GM18858 (cell line): ENCODE measurements at regions not wholly inside any gene's neighbourhood (a gene's known extent, or its start where the extent isn't known, plus 50 kb on each side); places are given as distances from the start of the nearest gene placed in this dataset.
"Not testable (repeated sequence)": the region's sequence is repeated elsewhere in the genome, so short reads cannot be mapped to it uniquely, and the experiment has no call there.

Experiments used
- ATAC-seq: cut with Tn5 transposase; IDR thresholded peaks from one replicate; pipeline ENCODE4 v1.9.1; 2021; ENCODE audit not compliant: unreplicated experiment

GRCh38 chr14:39558525-39558924 is 126.3 kb upstream of the FBXO33 start:
- ATAC-seq, result no peak

GRCh38 chr14:39555749-39556148 is 123.5 kb upstream of the FBXO33 start:
- no peak for ATAC-seq

GRCh38 chr14:39554576-39554975 is 122.3 kb upstream of the FBXO33 start:
- no peak for ATAC-seq

GRCh38 chr14:39548358-39548757 is 116.1 kb upstream of the FBXO33 start:
- ATAC-seq, result no peak

- no peak for ATAC-seq
These were observed 115.6 kb upstream of the FBXO33 start for GRCh38 chr14:39547845-39548244.

GRCh38 chr14:39505812-39506211 is 73.6 kb upstream of the FBXO33 start:
- ATAC-seq, result no peak

- ATAC-seq, result no peak
These were observed 68.0 kb upstream of the FBXO33 start for GRCh38 chr14:39500253-39500652.

- no peak for ATAC-seq
These were observed 67.3 kb upstream of the FBXO33 start for GRCh38 chr14:39499514-39499913.

- ATAC-seq, result not testable (repeated sequence)
These were observed 65.4 kb upstream of the FBXO33 start for GRCh38 chr14:39497677-39498076.

- ATAC-seq, result no peak
These were observed 60.0 kb upstream of the FBXO33 start for GRCh38 chr14:39492267-39492666.

GRCh38 chr14:39491134-39491571 is 58.9 kb upstream of the FBXO33 start:
- ATAC-seq, result no peak

GRCh38 chr14:39488600-39488999 is 56.4 kb upstream of the FBXO33 start:
- no peak for ATAC-seq

- ATAC-seq, result no peak
These were observed 51.4 kb upstream of the FBXO33 start for GRCh38 chr14:39483682-39484081.
